ENCODE measurements at regions not wholly inside any gene's neighbourhood (a gene's known extent, or its start where the extent isn't known, plus 50 kb on each side); places are given as distances from the start of the nearest gene placed in this dataset.

DNA sequence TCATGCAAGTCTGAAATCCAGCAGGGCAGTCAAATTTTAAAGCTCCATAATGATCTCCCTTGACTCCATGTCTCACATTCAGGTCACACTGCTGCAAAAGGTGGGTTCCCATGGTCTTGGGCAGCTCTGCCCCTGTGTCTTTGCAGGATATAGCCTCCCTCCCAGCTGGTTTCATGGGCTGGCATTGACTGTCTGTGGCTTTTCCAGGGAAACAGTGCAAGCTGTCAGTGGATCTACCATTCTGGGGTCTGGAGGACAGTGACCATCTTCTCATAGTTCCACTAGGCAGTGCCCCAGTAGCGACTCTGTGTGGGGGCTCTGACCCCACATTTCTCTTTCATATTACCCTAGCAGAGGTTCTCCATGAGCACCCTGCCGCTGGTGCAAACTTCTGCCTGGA lies 220.6 kb upstream of the COPS8 start:
- TF ChIP-seq CTCF (IDR thresholded peaks at IDR 0.05) (no peak), POLR2A (IDR thresholded peaks at IDR 0.05) (no peak)
